A549 (cell line): ENCODE measurements at regions not wholly inside any gene's neighbourhood (a gene's known extent, or its start where the extent isn't known, plus 50 kb on each side); places are given as distances from the start of the nearest gene placed in this dataset.
A peak's percentile ranks its signal among the peaks of the same experiment; 100 is the strongest.

Experiments used
- ATAC-seq, 2 experiments: fragments of 200-7000 bp in 1 of 2; fragments of >200 bp in 1 of 2; cut with Nextera tagmentation in 1 of 2; cut with Tn5 transposase in 1 of 2; 3 replicates each; pipeline versions ENCODE4 v1.8.0 to v1.9.1; 2018 to 2020; ENCODE audit warnings: mild to moderate bottlenecking in 1 of 2, moderate library complexity in 1 of 2
- CTCF ChIA-PET: fragments of 300-600 bp; sonication (Branson Sonifier 250); formaldehyde crosslinking; extraction: SDS; loops from one replicate; lab custom pipeline; 2021; ENCODE audit warnings: antibody characterized with exemption, inconsistent platforms; lab: Yijun Ruan, JAX
- POLR2A ChIA-PET: fragments of 350-600 bp; formaldehyde crosslinking; extraction: SDS; loops from one replicate; lab custom pipeline; 2021; ENCODE audit warnings: antibody characterized with exemption, inconsistent platforms; lab: Yijun Ruan, JAX
- DNase-seq, 2 experiments: peaks; one replicate each; pipeline versions ENCODE4 v3.0.0 to v3.0.0-alpha.2; 2011 to 2016; ENCODE audit warnings: low read depth in 1 of 2, low spot score in 1 of 2
- FAIRE-seq: peaks from 2 replicates; lab custom pipeline; 2011; peaks lifted over from hg19 to GRCh38; lab: Jason Lieb, UNC
- H3K27ac ChIP-seq, 2 experiments: fragments of >200 bp; sonication (Bioruptor Twin); formaldehyde crosslinking; 3 replicates each; pipeline ENCODE4 v1.5.1; 2016 to 2017
- H3K4me1 ChIP-seq: fragments of >200 bp; sonication (Bioruptor Twin); formaldehyde crosslinking; 3 replicates; pipeline ENCODE4 v1.6.1; 2016
- H3K4me2 ChIP-seq: fragments of >200 bp; sonication (Bioruptor Twin); formaldehyde crosslinking; 3 replicates; pipeline ENCODE4 v1.6.1; 2016
- H3K4me3 ChIP-seq: fragments of >200 bp; sonication (Bioruptor Twin); formaldehyde crosslinking; 3 replicates; pipeline ENCODE4 v1.5.1; 2016
- H3K9me3 ChIP-seq: fragments of >200 bp; sonication (Bioruptor Twin); formaldehyde crosslinking; 3 replicates; pipeline ENCODE4 v1.6.1; 2016
- CHD2 ChIP-seq: fragments of 150-350 bp; IDR thresholded peaks from 2 replicates; pipeline ENCODE4 v1.6.1; 2014; ENCODE audit warnings: low read length; ENCODE audit not compliant: partially characterized antibody
- EHF ChIP-seq: fragments of 250-450 bp; sonication (Bioruptor Pico); IDR thresholded peaks from 2 replicates; pipeline ENCODE4 v1.5.0; 2020; ENCODE audit warnings: mild to moderate bottlenecking
- EP300 ChIP-seq, 2 experiments: fragments of >200 bp; sonication (Bioruptor Twin); formaldehyde crosslinking; IDR thresholded peaks; 2 replicates in 1 of 2; 3 replicates in 1 of 2; pipeline ENCODE4 v1.6.1; 2016 to 2017
- FOSB ChIP-seq: fragments of 250-450 bp; sonication (Bioruptor Pico); IDR thresholded peaks from 2 replicates; pipeline ENCODE4 v1.5.0; 2020; ENCODE audit warnings: mild to moderate bottlenecking, moderate library complexity
- FOSL2 ChIP-seq, 2 experiments: fragments of 450-650 bp in 1 of 2; fragments of >200 bp in 1 of 2; sonication (Bioruptor Twin) in 1 of 2; formaldehyde crosslinking; IDR thresholded peaks; 2 replicates each; pipeline versions ENCODE4 v1.5.0 to v1.6.1; 2016 to 2020; ENCODE audit warnings: mild to moderate bottlenecking in 1 of 2, moderate library complexity in 1 of 2
- FOXS1 ChIP-seq: fragments of 250-450 bp; sonication (Bioruptor Pico); IDR thresholded peaks from 2 replicates; pipeline ENCODE4 v1.5.0; 2020; ENCODE audit warnings: mild to moderate bottlenecking, moderate library complexity
- GATA3 ChIP-seq: IDR thresholded peaks from 2 replicates; pipeline ENCODE4 v1.6.1; 2012; ENCODE audit warnings: borderline replicate concordance
- HOXB5 ChIP-seq: fragments of 250-450 bp; sonication (Bioruptor Pico); IDR thresholded peaks from 2 replicates; pipeline ENCODE4 v1.5.0; 2020; ENCODE audit warnings: mild to moderate bottlenecking, moderate library complexity
- JUN ChIP-seq, 2 experiments: fragments of >200 bp; sonication (Bioruptor Twin); formaldehyde crosslinking; IDR thresholded peaks; 2 replicates in 1 of 2; 3 replicates in 1 of 2; pipeline ENCODE4 v1.6.1; 2016 to 2017
- KDM5A ChIP-seq: fragments of 200-600 bp; sonication (generic); IDR thresholded peaks from 2 replicates; pipeline ENCODE4 v1.6.1; 2016; ENCODE audit warnings: antibody characterized with exemption, mild to moderate bottlenecking
- MAFK ChIP-seq: fragments of 450-650 bp; IDR thresholded peaks from 2 replicates; pipeline ENCODE4 v1.6.1; 2014; ENCODE audit not compliant: partially characterized antibody
- MYC ChIP-seq: IDR thresholded peaks from 2 replicates; pipeline ENCODE4 v1.6.1; 2012; ENCODE audit warnings: mild to moderate bottlenecking, inconsistent platforms, low read length, improper control_type of control experiment, borderline replicate concordance
- NFE2L2 ChIP-seq: fragments of 150-350 bp; conservative IDR thresholded peaks from 2 replicates; pipeline ENCODE4 v1.6.1; 2014; ENCODE audit warnings: low read length
- PHF8 ChIP-seq: fragments of 200-600 bp; sonication (generic); IDR thresholded peaks from 2 replicates; pipeline ENCODE4 v1.6.1; 2016; ENCODE audit warnings: low read depth, mild to moderate bottlenecking, antibody characterized with exemption, moderate library complexity, borderline replicate concordance
- POLR2A ChIP-seq: IDR thresholded peaks from 2 replicates; pipeline ENCODE4 v1.6.1; 2012; ENCODE audit warnings: mild to moderate bottlenecking, low read length
- RAD21 ChIP-seq, 2 experiments: fragments of >200 bp in 1 of 2; sonication (Bioruptor Twin) in 1 of 2; formaldehyde crosslinking in 1 of 2; IDR thresholded peaks in 1 of 2; conservative IDR thresholded peaks in 1 of 2; 2 replicates in 1 of 2; 3 replicates in 1 of 2; pipeline ENCODE4 v1.6.1; 2012 to 2018; ENCODE audit warnings: inconsistent platforms in 1 of 2
- RARB ChIP-seq: fragments of 250-450 bp; sonication (Bioruptor Pico); IDR thresholded peaks from 2 replicates; pipeline ENCODE4 v1.8.0; 2021; ENCODE audit warnings: mild to moderate bottlenecking, moderate library complexity
- RCOR1 ChIP-seq: fragments of 150-350 bp; IDR thresholded peaks from 2 replicates; pipeline ENCODE4 v1.6.1; 2014; ENCODE audit warnings: antibody characterized with exemption, low read length, low read depth
- RFX5 ChIP-seq: fragments of 450-650 bp; IDR thresholded peaks from 2 replicates; pipeline ENCODE4 v1.7.1; 2014; ENCODE audit warnings: antibody characterized with exemption, mild to moderate bottlenecking, moderate library complexity
- RNF2 ChIP-seq: fragments of 200-600 bp; sonication (generic); IDR thresholded peaks from 2 replicates; pipeline ENCODE4 v1.6.1; 2016; ENCODE audit warnings: low read depth, mild to moderate bottlenecking, antibody characterized with exemption, moderate library complexity, borderline replicate concordance
- TFCP2L1 ChIP-seq: fragments of 250-450 bp; sonication (Bioruptor Pico); IDR thresholded peaks from 2 replicates; pipeline ENCODE4 v1.5.0; 2021; ENCODE audit warnings: mild to moderate bottlenecking
- TP53 ChIP-seq: fragments of 250-450 bp; sonication (Bioruptor Pico); IDR thresholded peaks from 2 replicates; pipeline ENCODE4 v1.5.0; 2021; ENCODE audit warnings: mild to moderate bottlenecking, moderate library complexity
- ZFP36 ChIP-seq: fragments of 450-650 bp; IDR thresholded peaks from 2 replicates; pipeline ENCODE4 v1.6.1; 2014; ENCODE audit warnings: borderline replicate concordance; ENCODE audit not compliant: partially characterized antibody
- ZNF302 ChIP-seq: fragments of 250-450 bp; sonication (Bioruptor Pico); IDR thresholded peaks from 2 replicates; pipeline ENCODE4 v1.9.0; 2021; ENCODE audit warnings: inconsistent platforms, mild to moderate bottlenecking, moderate library complexity
- ZSCAN20 ChIP-seq: fragments of 250-450 bp; sonication (Bioruptor Pico); IDR thresholded peaks from 2 replicates; pipeline ENCODE4 v1.8.0; 2022; ENCODE audit warnings: mild to moderate bottlenecking, moderate library complexity
- WGBS: methylation state at CpG from one replicate; pipeline ENCODE4 v1.1.6; 2017; ENCODE audit errors: missing lambda C conversion rate; 5-methylcytosine and 5-hydroxymethylcytosine counted together
- TF ChIP-seq, protein P1 (sequence below): IDR thresholded peaks from 2 replicates; pipeline ENCODE4 v1.6.1; 2012
- TF ChIP-seq, protein P2 (sequence below): fragments of 250-450 bp; sonication (Bioruptor Pico); IDR thresholded peaks from 2 replicates; pipeline ENCODE4 v1.5.0; 2020; ENCODE audit warnings: low read depth, mild to moderate bottlenecking, moderate library complexity
- TF ChIP-seq, protein P3 (sequence below): fragments of >200 bp; sonication (Bioruptor Twin); formaldehyde crosslinking; IDR thresholded peaks from 2 replicates; pipeline ENCODE4 v1.6.1; 2016
- TF ChIP-seq, protein P4 (sequence below): fragments of >200 bp; sonication (Bioruptor Twin); formaldehyde crosslinking; IDR thresholded peaks from 3 replicates; pipeline ENCODE4 v1.6.1; 2016

DNA sequence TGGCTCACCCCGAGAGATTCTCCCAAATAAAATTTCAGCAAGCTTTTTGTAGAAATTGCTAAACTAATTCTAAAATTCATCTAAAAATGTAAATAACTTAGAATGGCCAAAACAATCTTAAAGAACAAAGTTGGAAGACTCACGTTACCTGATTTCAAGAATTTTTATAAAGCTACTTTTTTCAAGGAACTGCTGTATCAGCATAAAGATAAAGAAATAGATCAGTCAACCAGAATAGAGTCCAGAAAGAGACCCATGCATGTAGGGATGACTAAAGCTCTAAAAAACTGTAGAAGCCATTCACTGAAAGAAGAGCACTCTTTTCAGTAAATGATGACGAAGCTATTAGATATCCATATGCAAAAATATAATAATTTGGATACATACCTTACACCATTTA, 652.1 kb downstream of the TBC1D32 start:
- WGBS = 5% methylated on average over 3 of the region's 3 CpGs
- DNase-seq (no peak), FAIRE-seq (no peak), ATAC-seq (no peak)
- POLR2A ChIA-PET = no interaction called here
- no peak overlapping the region for H3K4me3 ChIP-seq
- H3K9me3 ChIP-seq = no peaks in the 10 kb centered on the region
- H3K4me2 ChIP-seq = no peak overlapping the region
- CTCF ChIA-PET = interaction anchor here (1.2 kb wide), 1 partner anchor 12 kb away, joined by 4 read pairs; no protein-coding TSS in a partner anchor
- TF ChIP-seq MAFK = peak; percentile 79
- no peak for TF ChIP-seq RCOR1
- no peak overlapping the region for H3K27ac ChIP-seq
- no peaks in the 10 kb centered on the region for H3K4me1 ChIP-seq

DNA sequence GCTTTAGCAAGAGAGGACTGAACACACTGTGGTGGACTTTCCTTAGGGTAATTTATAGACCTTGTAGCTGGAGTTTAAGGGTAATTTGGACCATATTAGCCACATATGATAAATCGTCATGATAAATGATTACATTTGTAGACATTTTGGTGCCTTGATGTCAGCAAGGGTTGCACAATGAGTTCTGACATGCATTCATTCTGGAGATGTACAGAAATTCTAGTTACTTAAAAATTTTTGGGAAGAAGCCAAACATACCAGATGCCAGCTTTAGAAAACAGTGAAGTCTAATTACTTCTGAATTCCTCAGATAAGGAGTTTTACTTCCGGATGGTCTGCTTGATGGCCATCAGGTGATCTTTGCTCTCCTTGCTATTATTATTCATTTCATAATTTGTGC, 653.1 kb downstream of the TBC1D32 start:
- Histone ChIP-seq H3K9me3 (no peaks in the 10 kb centered on the region), H3K4me3 (no peak overlapping the region), H3K4me2 (no peak overlapping the region), H3K27ac (no peak overlapping the region), H3K4me1 (no peaks in the 10 kb centered on the region)
- FAIRE-seq (no peak), DNase-seq (no peak), ATAC-seq (no peak)
- WGBS = 33% methylated on average over 2 of the region's 2 CpGs
- CTCF ChIA-PET = no interaction called here
- TF ChIP-seq RAD21 (conservative IDR thresholded peaks at IDR 0.05 in 1 of 2, IDR thresholded peaks at IDR 0.05 in 1 of 2) (no peak), ZNF302 (no peak), ZFP36 (no peak), FOSL2 (IDR thresholded peaks at IDR 0.05) (no peak), FOSL2 (CRISPR knock-in tag; IDR thresholded peaks at IDR 0.05) (no peak), POLR2A (no peak), JUN (IDR thresholded peaks at IDR 0.05) (no peak), PHF8 (no peak), GATA3 (no peak), TP53 (CRISPR knock-in tag) (no peak), RNF2 (no peak), RFX5 (no peak), RARB (CRISPR knock-in tag) (no peak), HOXB5 (CRISPR knock-in tag) (no peak), KDM5A (no peak), MYC (no peak), EHF (no peak)
- TF ChIP-seq, protein P1, sequence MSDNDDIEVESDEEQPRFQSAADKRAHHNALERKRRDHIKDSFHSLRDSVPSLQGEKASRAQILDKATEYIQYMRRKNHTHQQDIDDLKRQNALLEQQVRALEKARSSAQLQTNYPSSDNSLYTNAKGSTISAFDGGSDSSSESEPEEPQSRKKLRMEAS = no peak
- POLR2A ChIA-PET = no interaction called here

DNA sequence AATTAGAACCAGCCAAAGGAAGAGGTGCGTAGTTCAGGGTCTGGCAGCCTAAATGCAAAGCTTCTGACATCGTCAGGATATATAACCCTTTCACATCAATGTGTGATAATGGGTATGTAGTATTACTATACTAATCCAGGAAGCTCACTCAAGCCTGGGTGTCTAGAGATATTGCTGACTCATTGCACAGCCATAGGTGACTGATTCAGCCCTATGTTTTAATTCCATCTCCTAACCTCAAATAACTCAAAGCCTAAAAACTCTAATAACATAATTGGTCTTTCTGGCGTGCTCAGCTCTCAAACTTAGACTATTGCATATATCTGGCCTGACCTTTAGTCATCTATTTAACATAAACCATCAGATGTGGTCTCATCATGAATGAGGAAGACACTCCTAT, 658.4 kb downstream of the TBC1D32 start:
- ATAC-seq (no peak), FAIRE-seq (no peak), DNase-seq (no peak)
- ChIA-PET CTCF (no interaction called here), POLR2A (no interaction called here)
- H3K9me3 ChIP-seq = no peaks in the 10 kb centered on the region
- H3K27ac ChIP-seq = no peak overlapping the region
- no peaks in the 10 kb centered on the region for H3K4me1 ChIP-seq
- no peak overlapping the region for H3K4me2 ChIP-seq
- no peak for TF ChIP-seq ZSCAN20 (CRISPR knock-in tag)
- TF ChIP-seq NFE2L2 = peak; percentile 27; the same call in 1 of the 2 replicates
- no peak overlapping the region for H3K4me3 ChIP-seq
- 11% methylated on average over 3 of the region's 3 CpGs for WGBS

DNA sequence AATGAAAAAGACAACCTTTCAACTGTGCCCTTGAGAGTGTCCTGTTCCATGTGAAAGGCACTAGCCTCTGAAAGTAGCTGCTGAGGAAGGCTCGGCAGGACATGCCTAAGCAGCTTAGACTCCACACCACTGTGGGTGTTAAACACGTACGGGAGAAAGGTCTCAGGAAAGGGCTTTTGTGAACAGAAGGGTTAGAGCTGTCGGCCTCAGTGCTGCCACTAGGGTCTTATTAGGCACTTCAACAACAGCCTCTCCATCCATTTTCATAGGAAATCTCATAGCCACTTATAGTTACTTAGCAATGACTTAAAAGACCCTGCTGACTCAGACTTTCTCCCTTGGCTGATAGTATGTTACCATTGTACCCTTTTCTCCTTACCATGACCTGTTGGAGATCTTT, 662.8 kb downstream of the TBC1D32 start:
- ATAC-seq (no peak), FAIRE-seq (no peak)
- Histone ChIP-seq H3K4me3 (no peak overlapping the region), H3K27ac (no peak overlapping the region)
- CTCF ChIA-PET = no interaction called here
- POLR2A ChIA-PET = no interaction called here
- TF ChIP-seq TFCP2L1 (no peak), EP300 (IDR thresholded peaks at IDR 0.05) (no peak), FOXS1 (CRISPR knock-in tag) (no peak), POLR2A (no peak), EHF (no peak), FOSB (CRISPR knock-in tag) (no peak), JUN (IDR thresholded peaks at IDR 0.05) (no peak), CHD2 (no peak), NFE2L2 (no peak), KDM5A (no peak)
- TF ChIP-seq, protein P2, sequence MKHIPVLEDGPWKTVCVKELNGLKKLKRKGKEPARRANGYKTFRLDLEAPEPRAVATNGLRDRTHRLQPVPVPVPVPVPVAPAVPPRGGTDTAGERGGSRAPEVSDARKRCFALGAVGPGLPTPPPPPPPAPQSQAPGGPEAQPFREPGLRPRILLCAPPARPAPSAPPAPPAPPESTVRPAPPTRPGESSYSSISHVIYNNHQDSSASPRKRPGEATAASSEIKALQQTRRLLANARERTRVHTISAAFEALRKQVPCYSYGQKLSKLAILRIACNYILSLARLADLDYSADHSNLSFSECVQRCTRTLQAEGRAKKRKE = no peak
- TF ChIP-seq, protein P3, sequence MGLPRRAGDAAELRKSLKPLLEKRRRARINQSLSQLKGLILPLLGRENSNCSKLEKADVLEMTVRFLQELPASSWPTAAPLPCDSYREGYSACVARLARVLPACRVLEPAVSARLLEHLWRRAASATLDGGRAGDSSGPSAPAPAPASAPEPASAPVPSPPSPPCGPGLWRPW = no peak
- TF ChIP-seq, protein P4, sequence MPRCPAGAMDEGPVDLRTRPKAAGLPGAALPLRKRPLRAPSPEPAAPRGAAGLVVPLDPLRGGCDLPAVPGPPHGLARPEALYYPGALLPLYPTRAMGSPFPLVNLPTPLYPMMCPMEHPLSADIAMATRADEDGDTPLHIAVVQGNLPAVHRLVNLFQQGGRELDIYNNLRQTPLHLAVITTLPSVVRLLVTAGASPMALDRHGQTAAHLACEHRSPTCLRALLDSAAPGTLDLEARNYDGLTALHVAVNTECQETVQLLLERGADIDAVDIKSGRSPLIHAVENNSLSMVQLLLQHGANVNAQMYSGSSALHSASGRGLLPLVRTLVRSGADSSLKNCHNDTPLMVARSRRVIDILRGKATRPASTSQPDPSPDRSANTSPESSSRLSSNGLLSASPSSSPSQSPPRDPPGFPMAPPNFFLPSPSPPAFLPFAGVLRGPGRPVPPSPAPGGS = no peak
- TF ChIP-seq, all 56 proteins: peak for 0
- Histone ChIP-seq H3K4me2 (no peak overlapping the region), H3K9me3 (no peaks in the 10 kb centered on the region), H3K4me1 (no peaks in the 10 kb centered on the region)
- DNase-seq = peak in 1 of 2 experiments; percentile 4
- 23% methylated on average over 4 of the region's 4 CpGs for WGBS
